MCF 10A (cell line): ENCODE measurements at regions not wholly inside any gene's neighbourhood (a gene's known extent, or its start where the extent isn't known, plus 50 kb on each side); places are given as distances from the start of the nearest gene placed in this dataset.

Experiments
- BruUV-seq: library from RNA; stranded (reverse); fragments of 400-500 nt; replicated peaks from 2 replicates; lab custom pipeline; 2021; lab: Mats Ljungman, UMichigan
- CTCF ChIA-PET: fragments of 300-600 bp; sonication (Branson Sonifier 250); formaldehyde crosslinking; extraction: SDS; loops from one replicate; lab custom pipeline; 2021; ENCODE audit warnings: antibody characterized with exemption, inconsistent platforms; lab: Yijun Ruan, JAX
- POLR2A ChIA-PET: fragments of 300-600, 350-650 bp; sonication (Branson Sonifier 250); formaldehyde crosslinking; extraction: SDS; loops from one replicate; lab custom pipeline; 2020; ENCODE audit warnings: antibody characterized with exemption, inconsistent platforms; lab: Yijun Ruan, JAX
- DNase-seq: peaks from one replicate; pipeline ENCODE4 v3.0.0-alpha.2; 2018; ENCODE audit not compliant: unreplicated experiment
- H3K27ac Mint-ChIP-seq: one replicate; pipeline ENCODE4 v1.8.0; 2022; ENCODE audit warnings: mild to moderate bottlenecking, low read depth, mixed read lengths; ENCODE audit not compliant: unreplicated experiment
- H3K27me3 Mint-ChIP-seq: one replicate; pipeline ENCODE4 v1.8.0; 2022; ENCODE audit warnings: mixed read lengths; ENCODE audit not compliant: insufficient read depth, unreplicated experiment
- H3K36me3 Mint-ChIP-seq: one replicate; pipeline ENCODE4 v1.8.0; 2022; ENCODE audit warnings: mild to moderate bottlenecking, moderate library complexity, mixed read lengths; ENCODE audit not compliant: insufficient read depth, unreplicated experiment
- H3K4me1 Mint-ChIP-seq: one replicate; pipeline ENCODE4 v1.8.0; 2022; ENCODE audit warnings: mixed read lengths; ENCODE audit not compliant: insufficient read depth, unreplicated experiment
- H3K4me3 Mint-ChIP-seq: one replicate; pipeline ENCODE4 v1.8.0; 2022; ENCODE audit warnings: mild to moderate bottlenecking, moderate library complexity, mixed read lengths; ENCODE audit not compliant: unreplicated experiment
- H3K9me3 Mint-ChIP-seq: one replicate; pipeline ENCODE4 v1.8.0; 2022; ENCODE audit warnings: mixed read lengths; ENCODE audit not compliant: unreplicated experiment
- intact Hi-C: fragments of 100-400 bp; cut with micrococcal nuclease; formaldehyde crosslinking; loops from 2 replicates; pipeline ENCODE4 v1.14.1; 2022
- TF ChIP-seq, protein P1 (sequence below): fragments of 200-600 bp; IDR thresholded peaks from one replicate; pipeline ENCODE4 v1.8.0; 2022; ENCODE audit warnings: antibody characterized with exemption, mild to moderate bottlenecking; ENCODE audit not compliant: unreplicated experiment

DNA sequence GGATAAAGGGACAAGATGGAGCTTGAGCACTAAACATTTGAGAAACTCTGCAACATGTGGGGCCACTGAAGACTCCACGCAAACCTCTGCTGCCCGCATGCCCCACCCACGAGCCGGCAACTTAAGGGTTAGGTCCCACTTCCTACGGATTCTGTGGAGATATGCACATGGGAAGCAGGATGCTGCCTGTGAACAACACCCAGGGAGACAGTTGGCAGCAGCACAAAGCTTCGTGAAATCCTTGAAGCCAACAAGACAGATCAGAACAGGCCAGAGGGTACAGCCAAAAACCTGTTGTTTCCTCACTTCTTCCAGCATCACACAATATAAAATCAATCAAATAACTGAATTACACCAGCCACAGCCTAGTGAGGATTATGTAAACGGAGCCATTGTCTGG, 270.4 kb downstream of the ENC1 start:
- ChIA-PET POLR2A (no interaction called here), CTCF (no interaction called here)
- intact Hi-C loops: no loop called here
- Mint-ChIP-seq H3K9me3 (no peaks in the 10 kb centered on the region), H3K27me3 (no peaks in the 10 kb centered on the region), H3K4me1 (no peaks in the 10 kb centered on the region), H3K27ac (no peak overlapping the region), H3K36me3 (no peaks in the 10 kb centered on the region), H3K4me3 (no peak overlapping the region)
- TF ChIP-seq, protein P1, sequence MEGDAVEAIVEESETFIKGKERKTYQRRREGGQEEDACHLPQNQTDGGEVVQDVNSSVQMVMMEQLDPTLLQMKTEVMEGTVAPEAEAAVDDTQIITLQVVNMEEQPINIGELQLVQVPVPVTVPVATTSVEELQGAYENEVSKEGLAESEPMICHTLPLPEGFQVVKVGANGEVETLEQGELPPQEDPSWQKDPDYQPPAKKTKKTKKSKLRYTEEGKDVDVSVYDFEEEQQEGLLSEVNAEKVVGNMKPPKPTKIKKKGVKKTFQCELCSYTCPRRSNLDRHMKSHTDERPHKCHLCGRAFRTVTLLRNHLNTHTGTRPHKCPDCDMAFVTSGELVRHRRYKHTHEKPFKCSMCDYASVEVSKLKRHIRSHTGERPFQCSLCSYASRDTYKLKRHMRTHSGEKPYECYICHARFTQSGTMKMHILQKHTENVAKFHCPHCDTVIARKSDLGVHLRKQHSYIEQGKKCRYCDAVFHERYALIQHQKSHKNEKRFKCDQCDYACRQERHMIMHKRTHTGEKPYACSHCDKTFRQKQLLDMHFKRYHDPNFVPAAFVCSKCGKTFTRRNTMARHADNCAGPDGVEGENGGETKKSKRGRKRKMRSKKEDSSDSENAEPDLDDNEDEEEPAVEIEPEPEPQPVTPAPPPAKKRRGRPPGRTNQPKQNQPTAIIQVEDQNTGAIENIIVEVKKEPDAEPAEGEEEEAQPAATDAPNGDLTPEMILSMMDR: no peak
- no peak for DNase-seq
- BruUV-seq: no TSS peak

DNA sequence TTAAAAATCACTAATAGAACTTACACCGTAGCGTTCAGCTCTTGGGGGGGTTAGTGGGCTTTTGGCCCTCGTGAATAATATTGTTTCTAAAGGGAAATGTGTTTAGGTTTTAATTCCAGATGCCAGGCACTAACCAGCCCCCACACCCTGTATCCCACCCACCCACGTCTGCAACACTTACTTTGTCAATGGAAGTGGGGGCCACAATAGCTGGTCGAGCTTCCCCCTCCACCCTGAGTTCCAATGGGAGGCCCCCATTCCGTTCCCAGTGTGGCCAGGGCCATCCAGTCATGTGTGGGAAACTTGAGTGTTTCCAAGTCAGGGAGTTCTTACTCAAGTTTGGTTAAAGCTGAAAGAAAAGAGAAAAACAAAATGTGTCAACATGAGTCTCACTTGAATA, 271.4 kb downstream of the ENC1 start:
- Mint-ChIP-seq H3K4me1 (no peaks in the 10 kb centered on the region), H3K36me3 (no peaks in the 10 kb centered on the region), H3K9me3 (no peaks in the 10 kb centered on the region), H3K27me3 (no peaks in the 10 kb centered on the region), H3K4me3 (no peak overlapping the region), H3K27ac (no peak overlapping the region)
- POLR2A ChIA-PET: interaction anchor here (0.6 kb wide), 1 partner anchor 166 kb away, joined by 3 read pairs; no protein-coding TSS in a partner anchor
- TF ChIP-seq, protein P1: no peak
- no peak for DNase-seq
- CTCF ChIA-PET: no interaction called here
- intact Hi-C loops: no loop called here
- BruUV-seq: no TSS peak

DNA sequence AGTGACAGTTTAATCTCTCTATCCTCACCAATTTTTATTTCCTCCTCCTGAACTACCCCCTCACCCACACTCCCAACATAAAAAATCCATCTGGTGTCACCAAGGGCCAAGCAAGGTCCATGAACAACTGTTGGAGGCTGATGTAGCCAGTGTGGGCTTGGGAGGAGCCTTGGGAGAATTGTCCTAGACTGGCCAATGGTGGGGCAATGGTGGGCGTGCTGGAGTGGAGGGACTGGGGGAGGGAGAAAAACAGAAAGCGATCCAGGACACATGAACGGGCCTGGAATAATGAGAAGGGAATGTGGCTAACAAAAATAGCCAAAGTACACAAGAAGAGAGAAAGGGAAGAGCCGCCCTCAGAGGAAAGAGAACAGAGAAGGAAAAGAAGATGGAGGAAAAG, 272.6 kb downstream of the ENC1 start:
- no peaks in the 10 kb centered on the region for H3K9me3 Mint-ChIP-seq
- no peak overlapping the region for H3K4me3 Mint-ChIP-seq
- no peak for DNase-seq
- H3K36me3 Mint-ChIP-seq: no peaks in the 10 kb centered on the region
- no TSS peak for BruUV-seq
- no peak overlapping the region for H3K27ac Mint-ChIP-seq
- H3K4me1 Mint-ChIP-seq: no peaks in the 10 kb centered on the region
- H3K27me3 Mint-ChIP-seq: no peaks in the 10 kb centered on the region
- intact Hi-C loops: no loop called here
- CTCF ChIA-PET: no interaction called here
- TF ChIP-seq, protein P1: no peak
- POLR2A ChIA-PET: no interaction called here

DNA sequence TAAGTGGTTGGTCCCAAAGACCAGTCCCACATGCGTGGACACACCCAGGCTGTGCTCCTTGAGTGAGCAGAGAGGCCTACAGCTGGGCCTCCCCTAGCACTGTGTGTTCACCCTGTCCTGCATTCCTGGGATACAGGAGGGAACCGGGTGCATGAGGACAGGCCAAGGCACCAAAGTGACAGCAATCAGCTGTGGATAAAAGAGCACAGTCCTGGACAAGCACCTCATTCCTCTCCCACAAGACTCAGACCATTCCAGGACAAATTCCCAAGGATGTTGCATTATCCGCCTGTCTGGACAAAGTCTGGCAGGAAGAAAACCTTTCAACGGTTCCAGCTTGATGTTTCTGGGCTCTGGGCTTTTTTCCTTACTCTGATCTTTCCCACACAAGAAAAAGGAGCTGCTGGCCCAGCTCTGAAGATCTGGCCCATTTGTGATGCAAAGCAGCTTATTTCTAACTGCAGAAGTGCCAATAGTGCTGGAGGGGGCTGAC, 273.2 kb downstream of the ENC1 start:
- DNase-seq: no peak
- ChIA-PET POLR2A (no interaction called here), CTCF (no interaction called here)
- Mint-ChIP-seq H3K9me3 (no peaks in the 10 kb centered on the region), H3K4me3 (no peak overlapping the region), H3K27ac (no peak overlapping the region), H3K36me3 (no peaks in the 10 kb centered on the region), H3K27me3 (no peaks in the 10 kb centered on the region), H3K4me1 (no peaks in the 10 kb centered on the region)
- TF ChIP-seq, protein P1: no peak
- intact Hi-C loops: no loop called here
- no TSS peak for BruUV-seq
